IMR-90 (cell line): ENCODE measurements at regions not wholly inside any gene's neighbourhood (a gene's known extent, or its start where the extent isn't known, plus 50 kb on each side); places are given as distances from the start of the nearest gene placed in this dataset.
A peak's percentile ranks its signal among the peaks of the same experiment; 100 is the strongest.

Experiments used
- ATAC-seq: fragments of 200-7000 bp; cut with Tn5 transposase; 2 replicates; pipeline ENCODE4 v1.9.1; 2020; ENCODE audit warnings: low read depth, mild to moderate bottlenecking, moderate library complexity
- BruUV-seq: library from RNA; stranded (reverse); fragments of 400-500 nt; replicated peaks from 2 replicates; lab custom pipeline; 2021; lab: Mats Ljungman, UMichigan
- CTCF ChIA-PET: fragments of 300-600 bp; formaldehyde crosslinking; extraction: SDS; loops from one replicate; lab custom pipeline; 2021; ENCODE audit warnings: antibody characterized with exemption; lab: Yijun Ruan, JAX
- POLR2A ChIA-PET: fragments of 300-600 bp; sonication (Branson Sonifier 250); formaldehyde crosslinking; loops from one replicate; lab custom pipeline; 2022; ENCODE audit warnings: antibody characterized with exemption; ENCODE audit not compliant: unreplicated experiment; lab: Charles Lee
- DNase-seq: peaks from one replicate; pipeline ENCODE4 v3.0.0; 2013
- H2AFZ ChIP-seq: replicated peaks from 2 replicates; pipeline ENCODE3; 2013; ENCODE audit warnings: low read length, mild to moderate bottlenecking; ENCODE audit not compliant: poor library complexity
- H2AK5ac ChIP-seq: 2 replicates; pipeline ENCODE4 v1.6.1; 2013; ENCODE audit warnings: low read depth, low read length, inconsistent platforms
- H2AK9ac ChIP-seq: replicated peaks from 2 replicates; pipeline ENCODE3; 2013; ENCODE audit warnings: mild to moderate bottlenecking, low read depth, low read length, moderate library complexity; ENCODE audit not compliant: poor library complexity
- H2BK120ac ChIP-seq: 2 replicates; pipeline ENCODE4 v1.6.1; 2013; ENCODE audit warnings: low read depth, low read length, inconsistent platforms
- H2BK15ac ChIP-seq: 3 replicates; pipeline ENCODE4 v1.6.1; 2013; ENCODE audit warnings: low read depth, low read length, inconsistent platforms
- H2BK20ac ChIP-seq: 2 replicates; pipeline ENCODE4 v1.6.1; 2013; ENCODE audit warnings: low read depth, mild to moderate bottlenecking, inconsistent platforms, low read length, moderate library complexity
- H2BK5ac ChIP-seq: 2 replicates; pipeline ENCODE4 v1.6.1; 2013; ENCODE audit warnings: mild to moderate bottlenecking, low read depth, low read length, inconsistent platforms; ENCODE audit not compliant: poor library complexity, severe bottlenecking
- H3K14ac ChIP-seq: replicated peaks from 2 replicates; pipeline ENCODE4 v1.6.1; 2013; ENCODE audit warnings: low read depth, low read length, inconsistent platforms
- H3K18ac ChIP-seq: 2 replicates; pipeline ENCODE4 v1.6.1; 2013; ENCODE audit warnings: low read depth, low read length, control low read depth
- H3K23ac ChIP-seq: 2 replicates; pipeline ENCODE4 v1.6.1; 2013; ENCODE audit warnings: low read depth, low read length, inconsistent platforms
- H3K27ac ChIP-seq: 2 replicates; pipeline ENCODE4 v1.5.1; 2013; ENCODE audit warnings: mild to moderate bottlenecking, control low read depth, low read length; ENCODE audit not compliant: insufficient read depth
- H3K27me3 ChIP-seq: 2 replicates; pipeline ENCODE4 v1.6.1; 2013; ENCODE audit warnings: low read length; ENCODE audit not compliant: control insufficient read depth, insufficient read depth
- H3K36me3 ChIP-seq: 2 replicates; pipeline ENCODE4 v1.6.1; 2013; ENCODE audit warnings: low read length, mixed read lengths; ENCODE audit not compliant: control insufficient read depth, insufficient read depth
- H3K4ac ChIP-seq: 2 replicates; pipeline ENCODE4 v1.6.1; 2013; ENCODE audit warnings: low read depth, low read length, inconsistent platforms
- H3K4me1 ChIP-seq: 2 replicates; pipeline ENCODE4 v1.6.1; 2013; ENCODE audit warnings: low read length, mixed read lengths; ENCODE audit not compliant: control insufficient read depth, insufficient read depth
- H3K4me2 ChIP-seq: 2 replicates; pipeline ENCODE4 v1.6.1; 2013; ENCODE audit warnings: low read depth, mild to moderate bottlenecking, control low read depth, low read length, moderate library complexity
- H3K4me3 ChIP-seq: 2 replicates; pipeline ENCODE4 v1.5.1; 2013; ENCODE audit warnings: low read depth, mild to moderate bottlenecking, control low read depth, low read length, moderate library complexity; ENCODE audit not compliant: insufficient read depth
- H3K56ac ChIP-seq: 2 replicates; pipeline ENCODE4 v1.6.1; 2013; ENCODE audit warnings: low read length, inconsistent platforms; ENCODE audit not compliant: insufficient read depth; ENCODE audit errors: extremely low read depth
- H3K79me1 ChIP-seq, 2 experiments: 2 replicates each; pipeline ENCODE4 v1.6.1; 2013; ENCODE audit warnings: low read length in 2 of 2, inconsistent platforms in 1 of 2, low read depth in 1 of 2
- H3K9ac ChIP-seq: 2 replicates; pipeline ENCODE4 v1.6.1; 2013; ENCODE audit warnings: low read depth, low read length, control low read depth
- H3K9me1 ChIP-seq: 2 replicates; pipeline ENCODE4 v1.6.1; 2013; ENCODE audit warnings: low read length, inconsistent platforms; ENCODE audit not compliant: insufficient read depth
- H3K9me3 ChIP-seq: 2 replicates; pipeline ENCODE4 v1.6.1; 2013; ENCODE audit warnings: low read length; ENCODE audit not compliant: control insufficient read depth, insufficient read depth
- H4K20me1 ChIP-seq: 2 replicates; pipeline ENCODE4 v1.6.1; 2013; ENCODE audit warnings: low read length, inconsistent platforms; ENCODE audit not compliant: insufficient read depth
- H4K5ac ChIP-seq: 2 replicates; pipeline ENCODE4 v1.6.1; 2013; ENCODE audit warnings: mild to moderate bottlenecking, low read depth, low read length, control low read depth
- H4K8ac ChIP-seq, 2 experiments: 2 replicates each; pipeline ENCODE4 v1.6.1; 2013; ENCODE audit warnings: low read depth in 2 of 2, low read length in 2 of 2, control low read depth in 1 of 2, inconsistent platforms in 1 of 2
- H4K91ac ChIP-seq: 2 replicates; pipeline ENCODE4 v1.6.1; 2013; ENCODE audit warnings: low read depth, low read length, inconsistent platforms; ENCODE audit not compliant: insufficient read depth
- CEBPB ChIP-seq: IDR thresholded peaks from 2 replicates; pipeline ENCODE4 v1.6.1; 2012; ENCODE audit warnings: low read depth, low read length, improper control_type of control experiment
- CHD1 ChIP-seq: IDR thresholded peaks from 2 replicates; pipeline ENCODE4 v1.6.1; 2012; ENCODE audit warnings: low read depth, low read length, improper control_type of control experiment
- CTCF ChIP-seq: conservative IDR thresholded peaks from 2 replicates; pipeline ENCODE4 v1.5.1; 2012; ENCODE audit warnings: mild to moderate bottlenecking, low read depth, low read length, improper control_type of control experiment
- FOS ChIP-seq: fragments of 150-350 bp; IDR thresholded peaks from 2 replicates; pipeline ENCODE4 v1.6.1; 2016; ENCODE audit warnings: low read depth, low read length
- MAFK ChIP-seq: IDR thresholded peaks from 2 replicates; pipeline ENCODE4 v1.6.1; 2012; ENCODE audit warnings: low read depth, low read length, improper control_type of control experiment
- NFE2L2 ChIP-seq: fragments of 150-350 bp; IDR thresholded peaks from 2 replicates; pipeline ENCODE4 v1.6.1; 2016; ENCODE audit warnings: low read depth, mild to moderate bottlenecking, low read length
- POLR2A ChIP-seq: IDR thresholded peaks from 2 replicates; pipeline ENCODE4 v1.6.1; 2012; ENCODE audit warnings: mild to moderate bottlenecking, low read depth, low read length
- RCOR1 ChIP-seq: IDR thresholded peaks from 2 replicates; pipeline ENCODE4 v1.6.1; 2012; ENCODE audit warnings: mild to moderate bottlenecking, low read length, improper control_type of control experiment; ENCODE audit not compliant: insufficient replicate concordance
- RFX5 ChIP-seq: IDR thresholded peaks from 2 replicates; pipeline ENCODE4 v1.8.0; 2012; ENCODE audit warnings: low read depth, mild to moderate bottlenecking, low read length, moderate library complexity
- SMC3 ChIP-seq: fragments of 150-350 bp; IDR thresholded peaks from 2 replicates; pipeline ENCODE4 v1.6.1; 2016; ENCODE audit warnings: low read depth, mild to moderate bottlenecking, antibody characterized with exemption, low read length, moderate library complexity
- WGBS, 2 experiments: methylation state at CpG; one replicate each; pipeline versions ENCODE4 v1.1.5 to v1.1.7; 2013; ENCODE audit warnings: missing lambda C conversion rate in 2 of 2; ENCODE audit not compliant: insufficient read length in 1 of 2; ENCODE audit errors: extremely low coverage in 2 of 2; 5-methylcytosine and 5-hydroxymethylcytosine counted together
- dilution Hi-C: fragments of 300-500 bp; cut with HindIII; formaldehyde crosslinking; loops from one replicate; pipeline ENCODE4 v1.14.3; 2018; ENCODE audit warnings: low sequenced_read_pairs; ENCODE audit not compliant: unreplicated experiment
- in situ Hi-C: fragments of 300-500 bp; cut with MboI; formaldehyde crosslinking; loops from 3 replicates; pipeline ENCODE4 v1.14.3; 2019; ENCODE audit warnings: low sequenced_read_pairs, inconsistent platforms, mixed read lengths
- intact Hi-C: fragments of 100-400 bp; cut with micrococcal nuclease; formaldehyde crosslinking; loops from 2 replicates; pipeline ENCODE4 v1.10.0; 2022

DNA sequence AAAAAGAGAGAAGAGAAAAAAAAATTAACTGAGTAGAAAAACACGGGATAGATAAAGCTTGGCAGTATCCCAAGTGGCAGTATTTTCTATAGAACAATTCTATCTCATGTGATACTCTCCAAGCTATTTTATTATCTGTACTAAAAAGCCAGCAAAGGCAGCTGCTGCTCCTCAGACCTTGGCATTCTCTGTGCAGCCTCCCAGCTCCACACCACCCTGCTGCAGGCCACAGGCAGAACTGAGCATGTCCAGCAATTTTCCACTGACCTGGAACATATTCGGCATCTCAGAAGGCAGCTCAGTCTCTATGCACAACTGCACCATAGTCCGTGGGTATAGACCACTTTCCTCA is 1161.4 kb downstream of the IGSF11 start:
- ChIA-PET POLR2A (no interaction called here), CTCF (interaction anchor here (0.6 to 0.7 kb wide), 2 partner anchors 703 to 844 kb away, joined by 3 to 4 read pairs; no protein-coding TSS in a partner anchor)
- intact Hi-C loops (no loop called here), in situ Hi-C loops (no loop called here), dilution Hi-C loops (no loop called here)
- TF ChIP-seq FOS (no peak), RFX5 (no peak), SMC3 (no peak), CEBPB (no peak), CTCF (no peak), MAFK (no peak), NFE2L2 (no peak), CHD1 (no peak), POLR2A (no peak), RCOR1 (no peak)
- Histone ChIP-seq H3K56ac (no peak overlapping the region), H4K91ac (no peak overlapping the region), H2BK15ac (no peak overlapping the region), H3K9me3 (no peaks in the 10 kb centered on the region), H4K8ac (no peak overlapping the region), H2BK120ac (no peak overlapping the region), H3K9ac (no peak overlapping the region), H2AK5ac (no peak overlapping the region), H3K14ac (no peak overlapping the region), H3K36me3 (no peaks in the 10 kb centered on the region), H3K23ac (no peak overlapping the region), H3K4me1 (peaks cover 2% of the 10 kb centered on the region), H3K27me3 (no peaks in the 10 kb centered on the region), H3K4ac (no peak overlapping the region), H4K20me1 (no peaks in the 10 kb centered on the region), H3K4me2 (no peak overlapping the region), H2AFZ (no peak overlapping the region), H3K4me3 (no peak overlapping the region), H4K5ac (no peak overlapping the region), H2AK9ac (no peak overlapping the region), H2BK5ac (no peak overlapping the region), H3K79me1 (peaks cover 0 to 5% of the 10 kb centered on the region in 2 experiments; a peak in 1 of 4 replicates), H2BK20ac (no peak overlapping the region), H3K27ac (no peak overlapping the region), H3K9me1 (no peaks in the 10 kb centered on the region), H3K18ac (no peak overlapping the region)
- no CpG with 5 or more reads among the region's 3 CpGs for WGBS, 2 experiments
- BruUV-seq, result no TSS peak
- DNase-seq (peak; percentile 7), ATAC-seq (peak; percentile 10; the same call in 1 of the 2 replicates)
